SU-DHL-6 (cell line): ENCODE measurements at regions not wholly inside any gene's neighbourhood (a gene's known extent, or its start where the extent isn't known, plus 50 kb on each side); places are given as distances from the start of the nearest gene placed in this dataset.

Experiments
- H2AFZ ChIP-seq: fragments of 200-600 bp; sonication (generic); 2 replicates; pipeline ENCODE4 v1.6.1; 2014; ENCODE audit warnings: low read depth, mild to moderate bottlenecking, moderate library complexity, mixed read lengths, antibody characterized with exemption, low read length; ENCODE audit not compliant: severe bottlenecking
- H3F3A ChIP-seq: fragments of 200-600 bp; shearing (Covaris generic); 2 replicates; pipeline ENCODE4 v1.6.0; 2016; ENCODE audit warnings: antibody characterized with exemption, mild to moderate bottlenecking; ENCODE audit not compliant: insufficient read depth
- H3K27ac ChIP-seq: fragments of 200-600 bp; sonication (generic); 2 replicates; pipeline ENCODE4 v1.5.1; 2016; ENCODE audit warnings: low read depth, mild to moderate bottlenecking, low read length, moderate library complexity, mixed read lengths
- H3K27me3 ChIP-seq: fragments of 200-600 bp; sonication (generic), shearing (Covaris generic); 2 replicates; pipeline ENCODE4 v1.6.0; 2014; ENCODE audit warnings: mild to moderate bottlenecking, low read length
- H3K36me3 ChIP-seq: fragments of 200-600 bp; sonication (generic); 2 replicates; pipeline ENCODE4 v1.6.1; 2014; ENCODE audit warnings: mild to moderate bottlenecking, low read length, mixed read lengths
- H3K4me2 ChIP-seq: fragments of 300-600, 200-600 bp; shearing (Covaris generic), sonication (generic); 2 replicates; pipeline ENCODE4 v1.6.0; 2014; ENCODE audit warnings: low read length, low read depth, mild to moderate bottlenecking; ENCODE audit not compliant: poor library complexity, severe bottlenecking
- H3K4me3 ChIP-seq: fragments of 200-600 bp; sonication (generic); 2 replicates; pipeline ENCODE4 v1.5.1; 2014; ENCODE audit warnings: antibody characterized with exemption, low read length, mild to moderate bottlenecking, mixed read lengths; ENCODE audit not compliant: insufficient read depth, poor library complexity, severe bottlenecking
- H3K79me2 ChIP-seq: fragments of 200-600 bp; sonication (generic); 2 replicates; pipeline ENCODE4 v1.6.1; 2014; ENCODE audit warnings: mild to moderate bottlenecking, low read length, moderate library complexity; ENCODE audit not compliant: insufficient read depth
- H3K9ac ChIP-seq: fragments of 200-600 bp; sonication (generic); 2 replicates; pipeline ENCODE4 v1.7.0; 2014; ENCODE audit warnings: mild to moderate bottlenecking, low read length
- H3K9me2 ChIP-seq: fragments of 200-600 bp; sonication (generic); replicated peaks from 2 replicates; pipeline ENCODE4 v1.6.1; 2014; ENCODE audit warnings: low read length; ENCODE audit not compliant: insufficient read depth
- H3K9me3 ChIP-seq: fragments of 200-600 bp; sonication (generic); 2 replicates; pipeline ENCODE4 v1.6.1; 2014; ENCODE audit warnings: low read length, mixed read lengths; ENCODE audit not compliant: insufficient read depth
- H4K20me1 ChIP-seq: fragments of 200-600 bp; sonication (generic); 2 replicates; pipeline ENCODE4 v1.6.1; 2014; ENCODE audit warnings: low read depth, mild to moderate bottlenecking, antibody characterized with exemption, low read length, moderate library complexity, mixed read lengths
- CTCF ChIP-seq: fragments of 200-600 bp; sonication (generic); IDR thresholded peaks from one replicate; pipeline ENCODE4 v1.5.1; 2017; ENCODE audit warnings: antibody characterized with exemption, mild to moderate bottlenecking, low read length, moderate library complexity; ENCODE audit not compliant: insufficient read depth, poor library complexity, severe bottlenecking
- EZH2phosphoT487 ChIP-seq: fragments of 200-600 bp; sonication (generic), shearing (Covaris generic); conservative IDR thresholded peaks from 2 replicates; pipeline ENCODE4 v1.6.1; 2018; ENCODE audit warnings: mild to moderate bottlenecking, antibody characterized with exemption, low read length, moderate library complexity, mixed read lengths

GRCh38 chr13:34000955-34001354 is 183.0 kb downstream of the RFC3 start:
- no peaks in the 10 kb centered on the region for H3K36me3 ChIP-seq
- no peak overlapping the region for H3K27ac ChIP-seq
- TF ChIP-seq EZH2phosphoT487 (no peak), CTCF (no peak)
- no peak overlapping the region for H3K4me3 ChIP-seq
- H3K27me3 ChIP-seq = no peaks in the 10 kb centered on the region
- no peaks in the 10 kb centered on the region for H3F3A ChIP-seq
- H3K79me2 ChIP-seq = no peaks in the 10 kb centered on the region
- no peak overlapping the region for H2AFZ ChIP-seq
- H3K9me3 ChIP-seq = no peaks in the 10 kb centered on the region
- no peak overlapping the region for H3K9ac ChIP-seq
- H4K20me1 ChIP-seq = no peaks in the 10 kb centered on the region
- H3K9me2 ChIP-seq = no peaks in the 10 kb centered on the region
- H3K4me2 ChIP-seq = no peak overlapping the region

GRCh38 chr13:34001389-34001788 is 183.4 kb downstream of the RFC3 start:
- H3K9me2 ChIP-seq = no peaks in the 10 kb centered on the region
- TF ChIP-seq EZH2phosphoT487 (no peak), CTCF (no peak)
- no peaks in the 10 kb centered on the region for H3K79me2 ChIP-seq
- no peaks in the 10 kb centered on the region for H4K20me1 ChIP-seq
- H3K9ac ChIP-seq = no peak overlapping the region
- no peaks in the 10 kb centered on the region for H3K27me3 ChIP-seq
- H3K36me3 ChIP-seq = no peaks in the 10 kb centered on the region
- H2AFZ ChIP-seq = no peak overlapping the region
- no peak overlapping the region for H3K27ac ChIP-seq
- no peak overlapping the region for H3K4me3 ChIP-seq
- H3F3A ChIP-seq = no peaks in the 10 kb centered on the region
- no peaks in the 10 kb centered on the region for H3K9me3 ChIP-seq
- H3K4me2 ChIP-seq = no peak overlapping the region

GRCh38 chr13:34002141-34002540 is 184.2 kb downstream of the RFC3 start:
- no peak for TF ChIP-seq CTCF
- TF ChIP-seq EZH2phosphoT487 = no peak

More at GRCh38 chr13:34002141-34002540, 184.2 kb downstream of the RFC3 start:
- H3K4me3 ChIP-seq = no peak overlapping the region
- H3K4me2 ChIP-seq = no peak overlapping the region
- no peaks in the 10 kb centered on the region for H3K9me2 ChIP-seq
- no peaks in the 10 kb centered on the region for H3K79me2 ChIP-seq
- H3F3A ChIP-seq = no peaks in the 10 kb centered on the region
- no peak overlapping the region for H2AFZ ChIP-seq
- H4K20me1 ChIP-seq = no peaks in the 10 kb centered on the region
- H3K9me3 ChIP-seq = no peaks in the 10 kb centered on the region
- H3K36me3 ChIP-seq = no peaks in the 10 kb centered on the region
- no peaks in the 10 kb centered on the region for H3K27me3 ChIP-seq
- no peak overlapping the region for H3K27ac ChIP-seq
- H3K9ac ChIP-seq = no peak overlapping the region
